ENCODE measurements at regions not wholly inside any gene's neighbourhood (a gene's known extent, or its start where the extent isn't known, plus 50 kb on each side); places are given as distances from the start of the nearest gene placed in this dataset.

DNA sequence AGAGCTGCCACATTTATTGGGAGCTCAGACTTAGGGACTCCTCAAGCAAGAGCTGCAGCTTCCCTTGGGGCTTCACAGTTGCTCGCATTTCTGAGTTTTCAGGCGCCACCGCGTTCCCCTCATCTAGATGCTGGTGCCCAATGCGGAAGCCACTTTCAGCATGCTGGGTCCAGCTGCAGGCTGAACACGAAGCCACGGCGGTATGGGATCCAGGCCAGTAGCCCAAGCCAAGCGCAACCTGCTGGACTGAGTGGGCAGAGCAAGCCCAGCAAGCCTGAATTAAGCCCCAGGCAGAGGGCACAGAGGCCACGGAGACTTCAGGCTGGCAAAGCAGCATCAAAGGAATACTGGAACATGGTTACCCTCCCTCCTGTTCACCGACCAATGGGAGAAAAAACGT, 391.5 kb downstream of the HTR1A start:
- H3K9me3 Mint-ChIP-seq (ENCODE audit: unreplicated experiment), result no peaks in the 10 kb centered on the region
- no peaks in the 10 kb centered on the region for H3K36me3 Mint-ChIP-seq (ENCODE audit: low read depth, unreplicated experiment)
- DNase-seq (ENCODE audit: low spot score), result no peak
- H3K4me1 Mint-ChIP-seq (ENCODE audit: unreplicated experiment), result no peaks in the 10 kb centered on the region
- no peak overlapping the region for H3K27ac Mint-ChIP-seq (ENCODE audit: unreplicated experiment)
- TF ChIP-seq CTCF (IDR thresholded peaks at IDR 0.05; ENCODE audit: unreplicated experiment), result no peak
- H3K27me3 Mint-ChIP-seq (ENCODE audit: unreplicated experiment), result no peaks in the 10 kb centered on the region
- H3K4me3 Mint-ChIP-seq (ENCODE audit: unreplicated experiment), result no peak overlapping the region

- DNase-seq (ENCODE audit: low spot score), result no peak
- Mint-ChIP-seq H3K4me1 (ENCODE audit: unreplicated experiment) (no peaks in the 10 kb centered on the region), H3K27me3 (ENCODE audit: unreplicated experiment) (peaks cover 3% of the 10 kb centered on the region), H3K4me3 (ENCODE audit: unreplicated experiment) (no peak overlapping the region), H3K36me3 (ENCODE audit: low read depth, unreplicated experiment) (no peaks in the 10 kb centered on the region), H3K27ac (ENCODE audit: unreplicated experiment) (no peak overlapping the region), H3K9me3 (ENCODE audit: unreplicated experiment) (no peaks in the 10 kb centered on the region)
- no peak for TF ChIP-seq CTCF (IDR thresholded peaks at IDR 0.05; ENCODE audit: unreplicated experiment)
Measured at GRCh38 chr5:63564789-63565188, 397.5 kb downstream of the HTR1A start.

DNA sequence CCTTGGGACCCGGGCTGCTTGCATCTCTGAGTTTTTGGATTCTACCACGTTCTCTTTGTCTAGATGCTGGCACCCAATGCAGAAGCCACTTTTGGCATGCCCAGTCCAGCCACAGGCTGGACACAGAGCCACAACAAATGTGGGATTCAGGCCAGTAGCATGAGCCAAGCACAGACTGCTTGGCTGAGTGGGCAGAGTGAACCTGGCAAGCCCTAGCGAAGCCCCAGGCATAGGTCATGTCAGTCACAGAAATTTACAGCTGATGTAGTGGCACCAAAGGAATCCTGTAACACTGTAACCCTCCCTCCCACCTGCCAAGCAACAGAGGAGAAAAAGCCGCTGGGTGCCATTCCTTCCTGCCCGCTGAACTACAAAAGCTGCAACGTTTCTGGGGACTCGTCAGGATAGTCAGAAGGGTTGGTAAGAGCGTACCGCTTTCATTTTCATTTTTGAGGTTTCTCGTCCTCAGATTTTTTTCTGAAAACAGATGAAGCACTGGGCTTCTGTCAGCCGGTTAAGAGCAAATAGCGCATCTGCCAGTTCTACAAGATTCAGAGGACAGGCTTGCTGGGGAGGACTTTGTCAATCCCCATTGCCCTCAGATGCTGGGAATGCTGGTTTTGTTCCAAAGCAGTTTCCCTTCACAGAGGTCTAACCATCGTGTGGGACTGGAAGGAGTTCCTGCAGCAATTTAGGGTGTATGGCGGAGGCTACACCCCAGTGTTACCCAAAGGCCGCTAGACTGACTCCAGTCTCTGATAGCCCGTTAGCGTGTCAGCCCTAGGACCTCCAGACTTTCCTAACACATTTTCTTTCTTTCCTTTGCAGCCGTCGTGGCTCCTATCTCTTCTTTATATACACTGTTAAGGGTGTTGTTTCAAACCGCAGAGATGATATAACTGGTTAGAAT, 399.0 kb downstream of the HTR1A start:
- H3K27me3 Mint-ChIP-seq (ENCODE audit: unreplicated experiment), result peaks cover 3% of the 10 kb centered on the region
- H3K4me3 Mint-ChIP-seq (ENCODE audit: unreplicated experiment), result no peak overlapping the region
- H3K9me3 Mint-ChIP-seq (ENCODE audit: unreplicated experiment), result no peaks in the 10 kb centered on the region
- TF ChIP-seq CTCF (IDR thresholded peaks at IDR 0.05; ENCODE audit: unreplicated experiment), result no peak
- H3K36me3 Mint-ChIP-seq (ENCODE audit: low read depth, unreplicated experiment), result no peaks in the 10 kb centered on the region
- H3K27ac Mint-ChIP-seq (ENCODE audit: unreplicated experiment), result no peak overlapping the region
- no peak for DNase-seq (ENCODE audit: low spot score)
- no peaks in the 10 kb centered on the region for H3K4me1 Mint-ChIP-seq (ENCODE audit: unreplicated experiment)

DNA sequence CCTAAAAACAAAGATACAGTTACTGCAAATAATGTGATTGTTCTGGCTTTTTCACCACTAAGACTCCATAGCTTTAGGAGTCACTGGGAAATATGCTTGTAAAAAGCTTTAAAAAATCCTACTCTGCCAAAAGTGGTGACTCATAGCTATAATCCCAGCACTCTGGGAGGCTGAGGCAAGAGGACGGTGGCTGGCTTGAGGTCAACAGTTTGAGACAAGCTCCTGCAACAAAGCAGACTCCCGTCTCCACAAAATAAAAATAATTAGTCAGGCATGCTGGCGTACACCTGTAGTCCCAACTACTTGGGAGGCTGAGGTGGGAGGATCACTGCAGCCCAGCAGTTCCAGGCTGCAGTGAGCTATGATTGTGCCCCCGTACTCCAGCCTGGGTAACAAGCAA, 406.4 kb downstream of the HTR1A start:
- H3K9me3 Mint-ChIP-seq (ENCODE audit: unreplicated experiment), result no peaks in the 10 kb centered on the region
- no peaks in the 10 kb centered on the region for H3K27me3 Mint-ChIP-seq (ENCODE audit: unreplicated experiment)
- H3K36me3 Mint-ChIP-seq (ENCODE audit: low read depth, unreplicated experiment), result no peaks in the 10 kb centered on the region
- DNase-seq (ENCODE audit: low spot score), result no peak
- no peak overlapping the region for H3K27ac Mint-ChIP-seq (ENCODE audit: unreplicated experiment)
- TF ChIP-seq CTCF (IDR thresholded peaks at IDR 0.05; ENCODE audit: unreplicated experiment), result no peak
- no peak overlapping the region for H3K4me3 Mint-ChIP-seq (ENCODE audit: unreplicated experiment)
- H3K4me1 Mint-ChIP-seq (ENCODE audit: unreplicated experiment), result no peaks in the 10 kb centered on the region

GRCh38 chr5:63554191-63554590, 408.1 kb downstream of the HTR1A start:
- H3K4me3 Mint-ChIP-seq (ENCODE audit: unreplicated experiment), result no peak overlapping the region
- H3K9me3 Mint-ChIP-seq (ENCODE audit: unreplicated experiment), result no peaks in the 10 kb centered on the region
- H3K27me3 Mint-ChIP-seq (ENCODE audit: unreplicated experiment), result no peaks in the 10 kb centered on the region
- H3K36me3 Mint-ChIP-seq (ENCODE audit: low read depth, unreplicated experiment), result no peaks in the 10 kb centered on the region
- TF ChIP-seq CTCF (IDR thresholded peaks at IDR 0.05; ENCODE audit: unreplicated experiment), result no peak
- no peak overlapping the region for H3K27ac Mint-ChIP-seq (ENCODE audit: unreplicated experiment)
- DNase-seq (ENCODE audit: low spot score), result no peak
- no peaks in the 10 kb centered on the region for H3K4me1 Mint-ChIP-seq (ENCODE audit: unreplicated experiment)
